ENCODE measurements at regions not wholly inside any gene's neighbourhood (a gene's known extent, or its start where the extent isn't known, plus 50 kb on each side); places are given as distances from the start of the nearest gene placed in this dataset.

GRCh38 chr16:5653789-5654188 is 556.2 kb upstream of the EEF2KMT start (continued):
- TF ChIP-seq, protein P1, sequence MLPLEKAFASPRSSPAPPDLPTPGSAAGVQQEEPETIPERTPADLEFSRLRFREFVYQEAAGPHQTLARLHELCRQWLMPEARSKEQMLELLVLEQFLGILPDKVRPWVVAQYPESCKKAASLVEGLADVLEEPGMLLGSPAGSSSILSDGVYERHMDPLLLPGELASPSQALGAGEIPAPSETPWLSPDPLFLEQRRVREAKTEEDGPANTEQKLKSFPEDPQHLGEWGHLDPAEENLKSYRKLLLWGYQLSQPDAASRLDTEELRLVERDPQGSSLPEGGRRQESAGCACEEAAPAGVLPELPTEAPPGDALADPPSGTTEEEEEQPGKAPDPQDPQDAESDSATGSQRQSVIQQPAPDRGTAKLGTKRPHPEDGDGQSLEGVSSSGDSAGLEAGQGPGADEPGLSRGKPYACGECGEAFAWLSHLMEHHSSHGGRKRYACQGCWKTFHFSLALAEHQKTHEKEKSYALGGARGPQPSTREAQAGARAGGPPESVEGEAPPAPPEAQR (tag by site-specific recombination; IDR thresholded peaks at IDR 0.05), result no peak

- Histone ChIP-seq H3K4me1 (ENCODE audit: control insufficient read depth, insufficient read depth, low read length) (no peaks in the 10 kb centered on the region), H3K27ac (ENCODE audit: extremely low read depth, low read depth, low read length) (no peak overlapping the region), H3K9me3 (ENCODE audit: control insufficient read depth, insufficient read depth, low read depth, low read length) (no peaks in the 10 kb centered on the region), H3K36me3 (ENCODE audit: control insufficient read depth in 2 of 2, insufficient read depth in 1 of 2, low read length in 2 of 2) (no peaks in the 10 kb centered on the region), H3K4me3 (ENCODE audit: low read depth, low read length) (no peak overlapping the region)
- ChIA-PET POLR2A (no interaction called here), CTCF (no interaction called here)
- no peak for TF ChIP-seq ZNF529 (tag by site-specific recombination; IDR thresholded peaks at IDR 0.05; ENCODE audit: insufficient replicate concordance)
- TF ChIP-seq ZBTB48 (tag by site-specific recombination; IDR thresholded peaks at IDR 0.05), result no peak
- TF ChIP-seq, protein P1 (tag by site-specific recombination; IDR thresholded peaks at IDR 0.05), result no peak
- TF ChIP-seq ZNF280D (tag by site-specific recombination; IDR thresholded peaks at IDR 0.05), result no peak
- TF ChIP-seq ZSCAN4 (tag by site-specific recombination; IDR thresholded peaks at IDR 0.05), result no peak
- no peak for TF ChIP-seq ZNF654 (tag by site-specific recombination; IDR thresholded peaks at IDR 0.05; ENCODE audit: low read depth)
- TF ChIP-seq, protein P2, sequence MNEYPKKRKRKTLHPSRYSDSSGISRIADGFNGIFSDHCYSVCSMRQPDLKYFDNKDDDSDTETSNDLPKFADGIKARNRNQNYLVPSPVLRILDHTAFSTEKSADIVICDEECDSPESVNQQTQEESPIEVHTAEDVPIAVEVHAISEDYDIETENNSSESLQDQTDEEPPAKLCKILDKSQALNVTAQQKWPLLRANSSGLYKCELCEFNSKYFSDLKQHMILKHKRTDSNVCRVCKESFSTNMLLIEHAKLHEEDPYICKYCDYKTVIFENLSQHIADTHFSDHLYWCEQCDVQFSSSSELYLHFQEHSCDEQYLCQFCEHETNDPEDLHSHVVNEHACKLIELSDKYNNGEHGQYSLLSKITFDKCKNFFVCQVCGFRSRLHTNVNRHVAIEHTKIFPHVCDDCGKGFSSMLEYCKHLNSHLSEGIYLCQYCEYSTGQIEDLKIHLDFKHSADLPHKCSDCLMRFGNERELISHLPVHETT (tag by site-specific recombination; IDR thresholded peaks at IDR 0.05), result no peak
- TF ChIP-seq ZNF645 (tag by site-specific recombination; IDR thresholded peaks at IDR 0.05), result no peak
- no peak for TF ChIP-seq ZNF544 (tag by site-specific recombination; IDR thresholded peaks at IDR 0.05)
- no peak for TF ChIP-seq ZNF280C (tag by site-specific recombination; IDR thresholded peaks at IDR 0.05)
- no peak for TF ChIP-seq ZNF133 (tag by site-specific recombination; IDR thresholded peaks at IDR 0.05)
- TF ChIP-seq ZNF558 (tag by site-specific recombination; IDR thresholded peaks at IDR 0.05), result no peak
- no peak for TF ChIP-seq ZNF777 (tag by site-specific recombination; IDR thresholded peaks at IDR 0.05; ENCODE audit: borderline replicate concordance)
- TF ChIP-seq ZNF621 (tag by site-specific recombination; IDR thresholded peaks at IDR 0.05), result no peak
- TF ChIP-seq ZNF670 (tag by site-specific recombination; IDR thresholded peaks at IDR 0.05; ENCODE audit: low read depth), result no peak
- no peak for TF ChIP-seq BCL6B (tag by site-specific recombination; IDR thresholded peaks at IDR 0.05)
- TF ChIP-seq PRDM10 (tag by site-specific recombination; IDR thresholded peaks at IDR 0.05), result no peak
- TF ChIP-seq ZNF549 (tag by site-specific recombination; IDR thresholded peaks at IDR 0.05), result no peak
Observed at GRCh38 chr16:5653041-5653440, 555.4 kb upstream of the EEF2KMT start.

Measured in HEK293 (cell line).